Pulmonary artery endothelial cell (primary cell): ENCODE measurements at regions not wholly inside any gene's neighbourhood (a gene's known extent, or its start where the extent isn't known, plus 50 kb on each side); places are given as distances from the start of the nearest gene placed in this dataset.
"Not testable (repeated sequence)": the region's sequence is repeated elsewhere in the genome, so short reads cannot be mapped to it uniquely, and the experiment has no call there.

ENCODE experiments used
- DNase-seq: peaks from one replicate; pipeline ENCODE4 v3.0.0-alpha.2; 2011; ENCODE audit warnings: low read depth, low spot score

DNA sequence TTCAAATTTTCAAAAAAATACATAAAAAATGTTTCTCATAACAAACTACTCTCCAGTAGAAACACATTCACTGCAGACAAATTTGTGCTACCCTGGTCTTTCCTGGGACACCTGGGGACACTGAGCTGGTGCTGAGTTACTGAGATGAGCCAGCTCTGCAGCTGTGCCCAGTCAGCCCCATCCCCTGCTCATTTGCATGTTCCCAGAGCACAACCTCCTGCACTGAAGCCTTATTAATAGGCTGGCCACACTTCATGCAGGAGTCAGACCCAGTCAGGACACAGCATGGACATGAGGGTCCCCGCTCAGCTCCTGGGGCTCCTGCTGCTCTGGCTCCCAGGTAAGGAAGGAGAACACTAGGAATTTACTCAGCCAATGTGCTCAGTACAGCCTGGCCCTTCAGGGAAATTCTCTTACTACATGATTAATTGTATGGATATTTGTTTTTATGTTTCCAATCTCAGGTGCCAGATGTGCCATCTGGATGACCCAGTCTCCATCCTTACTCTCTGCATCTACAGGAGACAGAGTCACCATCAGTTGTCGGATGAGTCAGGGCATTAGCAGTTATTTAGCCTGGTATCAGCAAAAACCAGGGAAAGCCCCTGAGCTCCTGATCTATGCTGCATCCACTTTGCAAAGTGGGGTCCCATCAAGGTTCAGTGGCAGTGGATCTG, 1529.3 kb downstream of the RPIA start:
- not testable (repeated sequence) for DNase-seq

DNA sequence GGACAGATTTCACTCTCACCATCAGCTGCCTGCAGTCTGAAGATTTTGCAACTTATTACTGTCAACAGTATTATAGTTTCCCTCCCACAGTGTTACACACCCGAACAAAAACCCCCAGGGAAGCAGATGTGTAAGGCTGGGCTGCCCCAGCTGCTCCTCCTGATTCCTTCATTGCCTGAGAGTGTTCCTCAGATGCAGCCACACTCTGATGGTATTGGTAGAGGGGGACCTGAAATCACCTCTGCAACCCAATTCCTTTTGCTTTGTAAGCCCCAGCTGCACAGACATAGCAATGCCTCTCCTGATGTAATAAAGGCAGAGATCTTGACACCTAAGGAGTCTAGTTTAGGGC, 1529.8 kb downstream of the RPIA start:
- DNase-seq, result no peak

DNA sequence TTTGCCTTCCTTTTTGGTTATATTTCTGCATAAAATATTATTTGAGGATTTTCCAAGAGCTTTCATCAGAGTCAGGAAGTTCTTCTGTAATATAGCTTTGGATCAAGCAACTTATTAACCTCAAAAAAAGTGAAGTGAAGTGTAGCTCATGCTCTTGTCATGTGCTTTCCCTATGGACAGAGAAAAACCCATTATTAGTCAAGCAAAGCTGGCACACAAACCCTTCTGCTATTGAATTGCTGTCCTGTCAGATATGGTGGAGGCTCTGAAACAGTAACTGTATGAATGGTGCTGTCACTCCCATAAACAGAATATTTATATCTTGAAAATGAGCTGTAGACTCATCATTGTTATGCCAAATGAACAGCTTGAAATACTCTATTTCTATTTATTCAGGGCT, 1533.3 kb downstream of the RPIA start:
- not testable (repeated sequence) for DNase-seq

GRCh38 chr2:90226465-90227072, 1535.1 kb downstream of the RPIA start:
- not testable (repeated sequence) for DNase-seq

DNA sequence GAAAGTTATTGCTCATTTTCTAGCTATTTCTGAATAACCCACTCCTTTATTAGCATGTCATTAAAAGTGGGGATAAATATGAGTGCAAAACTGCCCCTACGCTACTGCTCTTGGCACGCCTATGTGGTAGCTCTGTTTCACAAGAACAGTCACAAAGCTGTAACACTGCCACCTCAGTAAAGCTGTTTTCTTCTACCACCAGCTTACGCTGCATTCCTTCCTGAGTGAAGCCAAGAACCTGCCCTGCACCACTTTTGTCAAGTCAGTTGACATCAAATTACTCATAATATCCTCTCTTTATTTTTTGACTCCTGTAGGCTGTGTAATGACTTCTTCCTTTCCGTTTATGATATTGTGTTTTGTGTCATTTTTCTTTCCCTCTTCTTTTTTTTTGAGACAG, 1539.7 kb downstream of the RPIA start:
- not testable (repeated sequence) for DNase-seq

- DNase-seq, result not testable (repeated sequence)
Observed at GRCh38 chr2:90235452-90235851, 1544.0 kb downstream of the RPIA start.

DNA sequence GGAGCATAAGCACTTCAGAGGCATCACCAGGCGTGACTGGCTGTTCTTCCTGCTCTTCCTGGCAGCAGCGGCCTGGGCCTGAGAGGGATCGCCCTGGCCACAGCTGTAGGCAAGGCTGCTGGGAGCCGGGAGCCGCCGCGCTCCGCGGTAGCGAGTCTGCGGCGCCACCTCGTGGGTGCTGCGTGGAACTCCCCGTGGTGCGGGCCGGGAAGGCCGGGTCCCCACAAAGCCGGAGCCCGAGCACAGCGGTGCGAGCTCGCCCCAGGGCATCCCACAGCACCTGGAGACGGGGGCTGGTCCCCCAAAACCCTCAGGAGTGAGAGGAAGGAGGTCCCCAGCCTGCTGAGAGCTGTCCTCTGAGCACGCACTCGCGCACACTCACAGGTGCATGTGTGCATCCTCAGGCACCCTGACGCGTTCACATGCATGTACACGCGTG, 1546.5 kb downstream of the RPIA start:
- not testable (repeated sequence) for DNase-seq

GRCh38 chr2:90238505-90239230, 1547.2 kb downstream of the RPIA start:
- DNase-seq, result not testable (repeated sequence)

GRCh38 chr2:90239769-90240168, 1548.3 kb downstream of the RPIA start:
- not testable (repeated sequence) for DNase-seq

GRCh38 chr2:90244902-90245765, 1553.7 kb downstream of the RPIA start:
- DNase-seq, result not testable (repeated sequence)

DNA sequence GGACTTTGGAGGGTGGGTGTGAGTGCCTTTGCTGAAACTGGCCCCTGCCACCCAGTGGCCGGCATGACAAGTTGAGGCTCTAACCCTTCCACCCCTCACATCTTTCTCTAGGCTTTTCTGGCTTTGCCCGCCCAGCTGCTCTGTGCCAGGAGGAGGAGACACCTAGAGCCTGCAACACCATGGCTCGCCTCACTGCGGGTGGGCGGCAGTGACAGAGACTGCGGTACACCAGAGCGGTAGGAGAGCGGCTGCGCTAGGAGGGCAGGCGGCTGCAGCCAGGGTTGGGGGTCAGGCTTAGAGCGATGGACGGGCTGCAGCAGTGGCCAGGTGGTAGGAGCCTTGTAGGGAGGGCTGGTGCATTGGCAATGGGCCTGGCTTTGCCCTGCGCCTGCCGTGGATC, 1556.9 kb downstream of the RPIA start:
- DNase-seq, result not testable (repeated sequence)

DNA sequence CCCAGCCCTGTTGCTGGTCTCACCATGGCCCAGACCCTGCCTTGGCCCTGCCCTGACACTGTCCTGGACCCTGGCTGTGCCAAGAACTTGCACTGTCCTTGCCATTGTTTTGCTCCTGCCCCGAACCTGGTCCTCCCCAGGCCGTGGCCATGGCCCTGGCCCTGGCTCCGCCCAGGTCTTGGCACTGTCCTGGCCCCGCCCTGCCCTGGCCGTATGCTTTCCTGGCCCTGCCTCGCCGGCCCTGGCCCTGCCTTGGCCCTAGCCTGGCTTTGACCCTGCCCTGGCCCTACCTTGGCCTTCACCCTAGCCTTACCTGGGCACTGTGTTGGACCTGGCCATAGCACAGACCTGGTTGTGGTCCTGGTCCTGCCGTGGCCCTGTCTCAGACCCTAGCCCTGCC, 1558.9 kb downstream of the RPIA start:
- not testable (repeated sequence) for DNase-seq

- DNase-seq, result not testable (repeated sequence)
Observed at GRCh38 chr2:90251576-90251975, 1560.1 kb downstream of the RPIA start.

DNA sequence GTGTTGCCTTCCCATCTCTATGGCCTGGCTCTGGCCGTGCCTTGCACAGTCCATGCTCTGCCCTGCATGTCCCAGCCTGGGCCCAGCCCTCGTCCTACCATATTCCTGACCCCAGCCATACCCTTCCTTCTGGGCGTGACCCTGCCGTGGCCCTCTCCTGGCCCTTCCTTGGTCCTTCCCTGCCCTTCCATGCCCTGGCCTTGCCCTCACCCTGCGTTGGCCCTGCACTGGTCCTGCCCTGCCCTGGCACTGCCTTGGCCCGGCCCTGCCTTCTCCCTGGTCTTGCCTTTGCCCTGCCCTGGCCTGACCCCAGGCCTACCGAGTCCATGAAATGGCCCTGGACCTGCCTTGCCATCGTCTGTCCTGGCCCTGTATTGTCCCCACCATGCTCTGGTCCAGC, 1561.8 kb downstream of the RPIA start:
- not testable (repeated sequence) for DNase-seq

DNA sequence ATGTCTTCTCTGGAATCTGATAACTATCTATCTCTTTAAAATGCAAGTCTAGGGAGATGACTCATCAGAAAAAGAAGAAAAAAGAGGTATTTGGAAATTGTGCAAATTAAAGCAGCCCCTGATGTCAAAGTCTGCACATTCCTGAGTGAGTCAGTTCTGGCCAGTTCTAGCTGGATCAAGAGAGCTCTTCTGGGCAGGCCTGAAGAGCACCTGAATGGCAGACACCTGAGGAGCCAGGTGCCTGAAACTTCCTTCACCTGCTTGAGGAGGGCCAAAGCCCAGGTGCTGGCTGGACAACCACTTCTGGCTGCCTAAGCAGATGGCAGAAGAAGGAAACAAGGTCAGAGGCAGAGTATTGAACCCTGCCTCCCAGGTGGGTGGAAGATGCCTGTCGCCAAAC, 1575.4 kb downstream of the RPIA start:
- not testable (repeated sequence) for DNase-seq

DNA sequence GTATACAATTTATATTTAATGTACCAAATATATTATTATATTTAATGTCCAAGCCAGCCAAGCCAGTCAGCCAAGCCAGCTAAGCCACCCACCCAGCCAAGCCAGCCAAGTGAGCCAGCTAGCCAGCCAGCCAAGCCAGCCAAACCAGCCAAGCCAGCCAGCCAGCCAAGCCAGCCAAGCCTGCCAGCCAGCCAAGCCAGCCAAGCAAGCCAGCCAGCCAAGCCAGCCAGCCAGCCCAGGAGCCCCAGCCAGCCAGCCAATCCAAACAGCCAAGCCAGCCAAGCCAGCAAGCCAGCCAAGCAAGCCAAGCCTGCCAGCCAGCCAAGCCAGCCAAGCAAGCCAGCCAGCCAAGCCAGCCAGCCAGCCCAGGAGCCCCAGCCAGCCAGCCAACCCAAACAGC, 1596.3 kb downstream of the RPIA start:
- DNase-seq, result not testable (repeated sequence)

DNA sequence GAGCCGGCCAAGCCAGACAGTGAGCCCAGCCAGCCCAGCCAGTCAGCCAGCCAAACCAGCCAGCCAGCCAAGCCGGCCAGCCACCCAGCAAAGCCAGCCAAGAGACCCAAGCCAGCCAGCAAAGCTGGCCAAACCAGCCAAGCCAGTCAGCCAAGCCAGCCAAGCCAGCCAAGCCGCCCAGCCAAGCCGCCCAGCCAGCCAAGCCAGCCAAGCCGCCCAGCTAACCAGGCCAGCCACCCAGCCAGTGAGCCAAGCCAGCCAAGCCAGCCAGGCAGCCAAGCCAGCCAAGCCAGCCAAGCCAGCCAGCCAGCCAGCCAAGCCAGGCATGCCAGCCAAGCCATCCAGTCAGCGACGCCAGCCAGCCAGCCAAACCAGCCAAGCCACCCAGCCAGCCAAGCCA, 1596.9 kb downstream of the RPIA start:
- not testable (repeated sequence) for DNase-seq

DNA sequence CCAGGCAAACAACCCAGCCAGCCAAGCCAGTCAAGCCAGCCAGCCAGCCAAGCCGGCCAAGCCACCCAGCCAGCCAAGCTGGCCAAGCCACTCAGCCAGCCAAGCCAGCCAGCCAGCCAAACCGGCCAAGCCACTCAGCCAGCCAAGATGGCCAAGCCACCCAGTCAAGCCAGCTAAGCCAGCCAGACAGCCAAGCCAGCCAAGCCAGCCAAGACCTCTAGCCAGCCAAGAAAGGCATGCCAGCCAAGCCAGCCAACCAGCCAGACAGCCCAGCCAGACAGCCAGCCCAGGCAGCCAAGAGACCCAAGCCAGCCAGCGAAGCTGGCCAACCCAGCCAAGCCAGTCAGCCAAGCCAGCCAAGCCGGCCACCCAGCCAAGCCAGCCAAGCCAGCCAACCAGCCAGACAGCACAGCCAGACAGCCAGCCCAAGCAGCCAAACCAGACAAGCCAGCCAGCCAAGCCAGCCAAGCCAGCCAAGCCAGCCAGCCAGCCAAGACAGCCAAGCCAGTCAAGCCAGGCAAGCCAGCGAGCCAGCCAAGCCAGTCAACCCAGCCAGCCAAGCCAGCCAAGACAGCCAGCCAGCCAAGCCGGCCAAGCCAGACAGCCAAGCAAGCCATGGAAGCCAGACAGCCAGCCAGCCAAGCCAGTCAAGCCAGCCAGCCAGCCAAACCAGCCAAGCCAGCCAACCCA, 1598.0 kb downstream of the RPIA start:
- DNase-seq, result not testable (repeated sequence)

- DNase-seq, result not testable (repeated sequence)
Observed at GRCh38 chr2:90290701-90291100, 1599.2 kb downstream of the RPIA start.

GRCh38 chr2:90291168-90291883, 1599.9 kb downstream of the RPIA start:
- DNase-seq, result not testable (repeated sequence)
